H1 (cell line): ENCODE measurements at regions not wholly inside any gene's neighbourhood (a gene's known extent, or its start where the extent isn't known, plus 50 kb on each side); places are given as distances from the start of the nearest gene placed in this dataset.

Experiments used
- CEBPB ChIP-seq: IDR thresholded peaks from 2 replicates; pipeline ENCODE4 v1.6.1; 2012; ENCODE audit warnings: low read depth, low read length
- JUN ChIP-seq: IDR thresholded peaks from 2 replicates; pipeline ENCODE4 v1.6.1; 2011; ENCODE audit warnings: low read depth, mild to moderate bottlenecking, improper control_type of control experiment, low read length
- POLR2AphosphoS5 ChIP-seq: IDR thresholded peaks from 2 replicates; pipeline ENCODE4 v1.6.1; 2011; ENCODE audit warnings: low read depth, low read length
- RFX5 ChIP-seq: IDR thresholded peaks from 2 replicates; pipeline ENCODE4 v1.6.1; 2011; ENCODE audit warnings: low read depth, low read length, improper control_type of control experiment, borderline replicate concordance
- SRF ChIP-seq: IDR thresholded peaks from 2 replicates; pipeline ENCODE4 v1.6.1; 2011; ENCODE audit warnings: mild to moderate bottlenecking, low read depth, low read length, moderate library complexity
- TAF1 ChIP-seq: IDR thresholded peaks from 2 replicates; pipeline ENCODE4 v1.6.1; 2011; ENCODE audit warnings: mild to moderate bottlenecking, low read depth, low read length
- ZNF274 ChIP-seq: IDR thresholded peaks from 2 replicates; pipeline ENCODE4 v1.7.0; 2012; ENCODE audit warnings: low read length, borderline replicate concordance; ENCODE audit errors: extremely low read depth
- TF ChIP-seq, protein P1 (sequence below): IDR thresholded peaks from 2 replicates; pipeline ENCODE4 v1.6.1; 2012; ENCODE audit warnings: low read length, inconsistent platforms
- TF ChIP-seq, protein P2 (sequence below), 3 experiments: IDR thresholded peaks; 1 replicate in 2 of 3; 2 replicates in 1 of 3; pipeline versions ENCODE4 v1.5.1 to v1.6.1; 2011; ENCODE audit warnings: low read length in 3 of 3, mild to moderate bottlenecking in 3 of 3, inconsistent platforms in 2 of 3, low read depth in 1 of 3, moderate library complexity in 1 of 3; ENCODE audit not compliant: insufficient read depth in 1 of 3; ENCODE audit errors: control extremely low read depth in 1 of 3

DNA sequence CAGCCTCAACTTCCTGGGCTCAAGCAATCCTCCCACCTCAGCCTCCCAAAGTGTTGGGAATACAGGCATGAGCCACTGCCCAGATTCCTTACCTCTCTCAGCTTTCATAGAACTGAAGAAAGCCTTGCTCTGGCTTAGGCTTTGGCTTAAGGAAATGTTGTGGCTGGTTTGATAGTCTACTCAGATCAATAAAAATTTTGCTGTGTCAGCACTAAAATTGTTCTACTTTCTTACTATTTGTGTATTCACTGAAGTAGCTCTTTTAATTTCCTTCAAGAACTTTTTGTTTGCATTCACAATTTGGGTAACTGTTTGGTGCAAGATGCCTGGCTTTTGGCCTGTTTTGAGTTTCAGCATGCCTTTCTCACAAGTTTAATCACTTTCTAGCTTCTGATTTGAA, 634.0 kb upstream of the FSHR start:
- TF ChIP-seq TAF1 = no peak
- no peak for TF ChIP-seq ZNF274
- no peak for TF ChIP-seq CEBPB
- TF ChIP-seq, protein P1, sequence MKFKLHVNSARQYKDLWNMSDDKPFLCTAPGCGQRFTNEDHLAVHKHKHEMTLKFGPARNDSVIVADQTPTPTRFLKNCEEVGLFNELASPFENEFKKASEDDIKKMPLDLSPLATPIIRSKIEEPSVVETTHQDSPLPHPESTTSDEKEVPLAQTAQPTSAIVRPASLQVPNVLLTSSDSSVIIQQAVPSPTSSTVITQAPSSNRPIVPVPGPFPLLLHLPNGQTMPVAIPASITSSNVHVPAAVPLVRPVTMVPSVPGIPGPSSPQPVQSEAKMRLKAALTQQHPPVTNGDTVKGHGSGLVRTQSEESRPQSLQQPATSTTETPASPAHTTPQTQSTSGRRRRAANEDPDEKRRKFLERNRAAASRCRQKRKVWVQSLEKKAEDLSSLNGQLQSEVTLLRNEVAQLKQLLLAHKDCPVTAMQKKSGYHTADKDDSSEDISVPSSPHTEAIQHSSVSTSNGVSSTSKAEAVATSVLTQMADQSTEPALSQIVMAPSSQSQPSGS = no peak
- TF ChIP-seq, protein P2, sequence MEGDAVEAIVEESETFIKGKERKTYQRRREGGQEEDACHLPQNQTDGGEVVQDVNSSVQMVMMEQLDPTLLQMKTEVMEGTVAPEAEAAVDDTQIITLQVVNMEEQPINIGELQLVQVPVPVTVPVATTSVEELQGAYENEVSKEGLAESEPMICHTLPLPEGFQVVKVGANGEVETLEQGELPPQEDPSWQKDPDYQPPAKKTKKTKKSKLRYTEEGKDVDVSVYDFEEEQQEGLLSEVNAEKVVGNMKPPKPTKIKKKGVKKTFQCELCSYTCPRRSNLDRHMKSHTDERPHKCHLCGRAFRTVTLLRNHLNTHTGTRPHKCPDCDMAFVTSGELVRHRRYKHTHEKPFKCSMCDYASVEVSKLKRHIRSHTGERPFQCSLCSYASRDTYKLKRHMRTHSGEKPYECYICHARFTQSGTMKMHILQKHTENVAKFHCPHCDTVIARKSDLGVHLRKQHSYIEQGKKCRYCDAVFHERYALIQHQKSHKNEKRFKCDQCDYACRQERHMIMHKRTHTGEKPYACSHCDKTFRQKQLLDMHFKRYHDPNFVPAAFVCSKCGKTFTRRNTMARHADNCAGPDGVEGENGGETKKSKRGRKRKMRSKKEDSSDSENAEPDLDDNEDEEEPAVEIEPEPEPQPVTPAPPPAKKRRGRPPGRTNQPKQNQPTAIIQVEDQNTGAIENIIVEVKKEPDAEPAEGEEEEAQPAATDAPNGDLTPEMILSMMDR (IDR thresholded peaks at IDR 0.05; ENCODE audit: control extremely low read depth in 1 of 3, insufficient read depth in 1 of 3, low read depth in 1 of 3, low read length in 3 of 3) = no peak
- TF ChIP-seq POLR2AphosphoS5 = no peak
- TF ChIP-seq SRF = no peak
- no peak for TF ChIP-seq JUN
- TF ChIP-seq RFX5 = no peak
